HL-60 (cell line): ENCODE measurements at regions not wholly inside any gene's neighbourhood (a gene's known extent, or its start where the extent isn't known, plus 50 kb on each side); places are given as distances from the start of the nearest gene placed in this dataset.
"Not testable (repeated sequence)": the region's sequence is repeated elsewhere in the genome, so short reads cannot be mapped to it uniquely, and the experiment has no call there.

ENCODE experiments used
- TF ChIP-seq, protein P1 (sequence below): IDR thresholded peaks from one replicate; pipeline ENCODE4 v1.5.1; 2011; ENCODE audit warnings: low read length, control low read depth, inconsistent platforms; ENCODE audit not compliant: insufficient read depth
- TF ChIP-seq, protein P2 (sequence below): IDR thresholded peaks from 2 replicates; pipeline ENCODE4 v1.6.1; 2012; ENCODE audit warnings: low read depth; ENCODE audit not compliant: insufficient replicate concordance

DNA sequence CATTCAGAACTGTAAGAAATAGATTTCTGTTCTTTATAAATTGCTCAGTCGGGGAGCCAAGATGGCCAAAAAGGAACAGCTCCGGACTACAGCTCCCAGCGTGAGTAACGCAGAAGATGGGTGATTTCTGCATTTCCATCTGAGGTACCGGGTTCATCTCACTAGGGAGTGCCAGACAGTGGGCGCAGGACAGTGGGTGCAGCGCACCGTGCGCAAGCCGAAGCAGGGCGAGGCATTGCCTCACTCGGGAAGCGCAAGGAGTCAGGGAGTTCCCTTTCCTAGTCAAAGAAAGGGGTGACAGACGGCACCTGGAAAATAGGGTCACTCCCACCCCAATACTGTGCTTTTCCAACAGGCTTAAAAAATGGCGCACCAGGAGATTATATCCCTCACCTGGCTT is 110.5 kb upstream of the CYLC1 start:
- TF ChIP-seq, protein P1, sequence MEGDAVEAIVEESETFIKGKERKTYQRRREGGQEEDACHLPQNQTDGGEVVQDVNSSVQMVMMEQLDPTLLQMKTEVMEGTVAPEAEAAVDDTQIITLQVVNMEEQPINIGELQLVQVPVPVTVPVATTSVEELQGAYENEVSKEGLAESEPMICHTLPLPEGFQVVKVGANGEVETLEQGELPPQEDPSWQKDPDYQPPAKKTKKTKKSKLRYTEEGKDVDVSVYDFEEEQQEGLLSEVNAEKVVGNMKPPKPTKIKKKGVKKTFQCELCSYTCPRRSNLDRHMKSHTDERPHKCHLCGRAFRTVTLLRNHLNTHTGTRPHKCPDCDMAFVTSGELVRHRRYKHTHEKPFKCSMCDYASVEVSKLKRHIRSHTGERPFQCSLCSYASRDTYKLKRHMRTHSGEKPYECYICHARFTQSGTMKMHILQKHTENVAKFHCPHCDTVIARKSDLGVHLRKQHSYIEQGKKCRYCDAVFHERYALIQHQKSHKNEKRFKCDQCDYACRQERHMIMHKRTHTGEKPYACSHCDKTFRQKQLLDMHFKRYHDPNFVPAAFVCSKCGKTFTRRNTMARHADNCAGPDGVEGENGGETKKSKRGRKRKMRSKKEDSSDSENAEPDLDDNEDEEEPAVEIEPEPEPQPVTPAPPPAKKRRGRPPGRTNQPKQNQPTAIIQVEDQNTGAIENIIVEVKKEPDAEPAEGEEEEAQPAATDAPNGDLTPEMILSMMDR, result not testable (repeated sequence)
- TF ChIP-seq, protein P2, sequence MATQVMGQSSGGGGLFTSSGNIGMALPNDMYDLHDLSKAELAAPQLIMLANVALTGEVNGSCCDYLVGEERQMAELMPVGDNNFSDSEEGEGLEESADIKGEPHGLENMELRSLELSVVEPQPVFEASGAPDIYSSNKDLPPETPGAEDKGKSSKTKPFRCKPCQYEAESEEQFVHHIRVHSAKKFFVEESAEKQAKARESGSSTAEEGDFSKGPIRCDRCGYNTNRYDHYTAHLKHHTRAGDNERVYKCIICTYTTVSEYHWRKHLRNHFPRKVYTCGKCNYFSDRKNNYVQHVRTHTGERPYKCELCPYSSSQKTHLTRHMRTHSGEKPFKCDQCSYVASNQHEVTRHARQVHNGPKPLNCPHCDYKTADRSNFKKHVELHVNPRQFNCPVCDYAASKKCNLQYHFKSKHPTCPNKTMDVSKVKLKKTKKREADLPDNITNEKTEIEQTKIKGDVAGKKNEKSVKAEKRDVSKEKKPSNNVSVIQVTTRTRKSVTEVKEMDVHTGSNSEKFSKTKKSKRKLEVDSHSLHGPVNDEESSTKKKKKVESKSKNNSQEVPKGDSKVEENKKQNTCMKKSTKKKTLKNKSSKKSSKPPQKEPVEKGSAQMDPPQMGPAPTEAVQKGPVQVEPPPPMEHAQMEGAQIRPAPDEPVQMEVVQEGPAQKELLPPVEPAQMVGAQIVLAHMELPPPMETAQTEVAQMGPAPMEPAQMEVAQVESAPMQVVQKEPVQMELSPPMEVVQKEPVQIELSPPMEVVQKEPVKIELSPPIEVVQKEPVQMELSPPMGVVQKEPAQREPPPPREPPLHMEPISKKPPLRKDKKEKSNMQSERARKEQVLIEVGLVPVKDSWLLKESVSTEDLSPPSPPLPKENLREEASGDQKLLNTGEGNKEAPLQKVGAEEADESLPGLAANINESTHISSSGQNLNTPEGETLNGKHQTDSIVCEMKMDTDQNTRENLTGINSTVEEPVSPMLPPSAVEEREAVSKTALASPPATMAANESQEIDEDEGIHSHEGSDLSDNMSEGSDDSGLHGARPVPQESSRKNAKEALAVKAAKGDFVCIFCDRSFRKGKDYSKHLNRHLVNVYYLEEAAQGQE, result not testable (repeated sequence)
